Progenitor cell of endocrine pancreas (in vitro differentiated cells): ENCODE measurements at regions not wholly inside any gene's neighbourhood (a gene's known extent, or its start where the extent isn't known, plus 50 kb on each side); places are given as distances from the start of the nearest gene placed in this dataset.

Experiments
- DNase-seq: peaks from one replicate; pipeline ENCODE4 v3.0.0; 2021; ENCODE audit warnings: low spot score; ENCODE audit not compliant: unreplicated experiment
- H3K27ac Mint-ChIP-seq: 2 replicates; pipeline ENCODE4 v1.8.0; 2021; ENCODE audit warnings: mild to moderate bottlenecking, moderate library complexity, mixed read lengths
- H3K27me3 Mint-ChIP-seq: 2 replicates; pipeline ENCODE4 v1.8.0; 2021; ENCODE audit warnings: mixed read lengths
- H3K36me3 Mint-ChIP-seq: 2 replicates; pipeline ENCODE4 v1.8.0; 2022; ENCODE audit warnings: mixed read lengths; ENCODE audit not compliant: insufficient read depth
- H3K4me1 Mint-ChIP-seq: 2 replicates; pipeline ENCODE4 v1.8.0; 2021; ENCODE audit warnings: low read depth, mixed read lengths
- H3K4me3 Mint-ChIP-seq: 2 replicates; pipeline ENCODE4 v1.8.0; 2021; ENCODE audit warnings: low read depth, mild to moderate bottlenecking, moderate library complexity, mixed read lengths
- H3K9me3 Mint-ChIP-seq: 2 replicates; pipeline ENCODE4 v1.8.0; 2021; ENCODE audit warnings: low read depth, mixed read lengths
- TF ChIP-seq, protein P1 (sequence below): fragments of 200-600 bp; sonication (generic); IDR thresholded peaks from one replicate; pipeline ENCODE4 v1.5.0; 2021; ENCODE audit warnings: antibody characterized with exemption, mild to moderate bottlenecking; ENCODE audit not compliant: unreplicated experiment

DNA sequence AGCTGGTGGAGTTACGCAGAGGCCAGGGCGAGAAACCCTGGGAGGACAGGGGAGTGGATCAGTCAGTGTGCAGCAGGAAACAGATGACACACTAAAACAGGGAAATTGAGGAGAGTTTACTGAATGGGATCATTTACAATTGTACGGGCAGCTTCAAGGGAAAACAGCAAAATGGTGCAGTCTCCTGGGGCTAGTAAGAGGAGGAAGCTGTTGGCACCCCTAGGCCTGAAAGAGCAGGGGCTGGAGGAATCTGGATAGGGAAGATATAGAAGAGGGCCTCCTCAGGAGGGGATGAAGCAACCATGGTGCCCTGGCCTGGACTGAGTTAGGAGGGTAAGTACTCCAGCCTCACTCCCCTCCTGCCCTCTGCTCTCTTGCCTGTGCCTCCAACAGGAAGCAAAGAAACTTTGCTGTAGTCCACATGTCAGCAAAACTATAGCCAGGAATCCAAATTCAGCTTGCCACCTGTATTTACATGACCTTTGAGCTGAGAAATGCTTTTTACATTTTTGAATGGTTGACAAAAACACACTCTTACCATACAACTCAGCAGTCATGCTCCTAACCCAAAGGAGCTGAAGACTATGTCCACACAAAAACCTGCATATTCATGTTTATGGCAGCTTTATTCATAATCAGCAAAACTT lies 52.3 kb upstream of the OPN4 start:
- Mint-ChIP-seq H3K36me3 (no peaks in the 10 kb centered on the region), H3K4me1 (peaks cover 3% of the 10 kb centered on the region), H3K27ac (no peak overlapping the region), H3K9me3 (no peaks in the 10 kb centered on the region), H3K4me3 (no peak overlapping the region), H3K27me3 (peaks cover 16% of the 10 kb centered on the region)
- TF ChIP-seq, protein P1, sequence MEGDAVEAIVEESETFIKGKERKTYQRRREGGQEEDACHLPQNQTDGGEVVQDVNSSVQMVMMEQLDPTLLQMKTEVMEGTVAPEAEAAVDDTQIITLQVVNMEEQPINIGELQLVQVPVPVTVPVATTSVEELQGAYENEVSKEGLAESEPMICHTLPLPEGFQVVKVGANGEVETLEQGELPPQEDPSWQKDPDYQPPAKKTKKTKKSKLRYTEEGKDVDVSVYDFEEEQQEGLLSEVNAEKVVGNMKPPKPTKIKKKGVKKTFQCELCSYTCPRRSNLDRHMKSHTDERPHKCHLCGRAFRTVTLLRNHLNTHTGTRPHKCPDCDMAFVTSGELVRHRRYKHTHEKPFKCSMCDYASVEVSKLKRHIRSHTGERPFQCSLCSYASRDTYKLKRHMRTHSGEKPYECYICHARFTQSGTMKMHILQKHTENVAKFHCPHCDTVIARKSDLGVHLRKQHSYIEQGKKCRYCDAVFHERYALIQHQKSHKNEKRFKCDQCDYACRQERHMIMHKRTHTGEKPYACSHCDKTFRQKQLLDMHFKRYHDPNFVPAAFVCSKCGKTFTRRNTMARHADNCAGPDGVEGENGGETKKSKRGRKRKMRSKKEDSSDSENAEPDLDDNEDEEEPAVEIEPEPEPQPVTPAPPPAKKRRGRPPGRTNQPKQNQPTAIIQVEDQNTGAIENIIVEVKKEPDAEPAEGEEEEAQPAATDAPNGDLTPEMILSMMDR = no peak
- DNase-seq = no peak

DNA sequence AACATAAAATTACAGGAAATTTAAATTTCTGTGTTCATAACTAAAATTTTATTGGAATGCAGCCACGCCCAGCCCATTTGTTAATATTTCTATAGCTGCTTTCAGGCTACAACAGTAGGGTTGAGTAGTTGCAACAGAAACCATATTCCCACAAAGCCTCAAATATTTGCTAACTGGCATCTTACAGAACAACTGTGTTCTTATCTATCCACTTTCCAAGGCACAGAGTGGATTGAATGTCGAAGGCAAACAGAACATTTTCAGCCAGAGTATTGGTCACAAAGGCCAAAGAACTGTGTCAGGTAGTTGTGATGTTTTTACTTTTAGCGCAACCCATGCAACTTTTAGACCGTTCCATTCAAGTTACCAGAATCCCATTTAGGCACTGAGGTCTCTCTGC lies 51.1 kb upstream of the OPN4 start:
- Mint-ChIP-seq H3K36me3 (no peaks in the 10 kb centered on the region), H3K4me3 (no peak overlapping the region), H3K27me3 (peaks cover 12% of the 10 kb centered on the region), H3K9me3 (peaks cover 6% of the 10 kb centered on the region), H3K27ac (no peak overlapping the region), H3K4me1 (peaks cover 3% of the 10 kb centered on the region)
- no peak for DNase-seq
- TF ChIP-seq, protein P1 = no peak
